ENCODE measurements at regions not wholly inside any gene's neighbourhood (a gene's known extent, or its start where the extent isn't known, plus 50 kb on each side); places are given as distances from the start of the nearest gene placed in this dataset.

GRCh38 chr18:55166260-55166598 lies 207.0 kb upstream of the CCDC68 start:
- TF ChIP-seq POLR2A (IDR thresholded peaks at IDR 0.05; ENCODE audit: low read depth, low read length) (no peak), PAX5 (IDR thresholded peaks at IDR 0.05; ENCODE audit: insufficient read depth, low read length, severe bottlenecking) (no peak), POLR2AphosphoS5 (IDR thresholded peaks at IDR 0.05; ENCODE audit: low read depth, low read length) (no peak)
- no peak for FAIRE-seq
- DNase-seq (ENCODE audit: insufficient read length, low spot score), result no peak

- no peak for DNase-seq (ENCODE audit: insufficient read length, low spot score)
- no peak for TF ChIP-seq POLR2AphosphoS5 (IDR thresholded peaks at IDR 0.05; ENCODE audit: low read depth, low read length)
- no peak for TF ChIP-seq POLR2A (IDR thresholded peaks at IDR 0.05; ENCODE audit: low read depth, low read length)
- no peak for TF ChIP-seq TAF1 (IDR thresholded peaks at IDR 0.05; ENCODE audit: low read depth, low read length)
- no peak for TF ChIP-seq POU2F2 (IDR thresholded peaks at IDR 0.05; ENCODE audit: low read depth, low read length)
- TF ChIP-seq PAX5 (IDR thresholded peaks at IDR 0.05; ENCODE audit: insufficient read depth, low read length, severe bottlenecking), result no peak
- no peak for TF ChIP-seq SPI1 (IDR thresholded peaks at IDR 0.05; ENCODE audit: low read depth, low read length)
- FAIRE-seq, result no peak
Measured at GRCh38 chr18:55163550-55163949, 204.3 kb upstream of the CCDC68 start.

- FAIRE-seq, result no peak
- TF ChIP-seq TAF1 (IDR thresholded peaks at IDR 0.05; ENCODE audit: low read depth, low read length) (no peak), POLR2AphosphoS5 (IDR thresholded peaks at IDR 0.05; ENCODE audit: low read depth, low read length) (no peak), SPI1 (IDR thresholded peaks at IDR 0.05; ENCODE audit: low read depth, low read length) (no peak), POU2F2 (IDR thresholded peaks at IDR 0.05; ENCODE audit: low read depth, low read length) (no peak), PAX5 (IDR thresholded peaks at IDR 0.05; ENCODE audit: insufficient read depth, low read length, severe bottlenecking) (no peak), POLR2A (IDR thresholded peaks at IDR 0.05; ENCODE audit: low read depth, low read length) (no peak)
- DNase-seq (ENCODE audit: insufficient read length, low spot score), result no peak
Measured at GRCh38 chr18:55161916-55162315, 202.7 kb upstream of the CCDC68 start.

DNA sequence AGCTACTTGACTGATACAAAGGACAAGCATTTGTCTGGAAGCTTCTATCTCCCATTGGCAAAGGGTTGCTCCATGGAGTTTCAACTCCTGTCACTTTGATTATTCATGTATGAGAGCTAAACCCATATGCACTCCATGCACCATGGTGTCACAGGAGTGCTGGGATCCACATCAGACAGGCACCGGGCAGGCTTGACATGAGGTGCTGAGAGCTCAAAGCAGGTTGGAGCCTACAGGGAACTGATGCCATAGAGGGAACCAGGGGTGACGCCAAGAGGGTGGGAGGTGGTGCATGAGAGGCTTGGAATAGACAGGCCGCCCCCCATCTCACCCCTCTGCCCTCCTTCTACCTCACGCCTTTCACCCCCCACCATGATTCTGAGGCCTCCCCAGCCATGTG lies 199.8 kb upstream of the CCDC68 start:
- FAIRE-seq, result no peak
- no peak for TF ChIP-seq POLR2A (IDR thresholded peaks at IDR 0.05; ENCODE audit: low read depth, low read length)
- TF ChIP-seq PAX5 (IDR thresholded peaks at IDR 0.05; ENCODE audit: insufficient read depth, low read length, severe bottlenecking), result no peak
- TF ChIP-seq POU2F2 (IDR thresholded peaks at IDR 0.05; ENCODE audit: low read depth, low read length), result no peak
- TF ChIP-seq TAF1 (IDR thresholded peaks at IDR 0.05; ENCODE audit: low read depth, low read length), result no peak
- TF ChIP-seq SPI1 (IDR thresholded peaks at IDR 0.05; ENCODE audit: low read depth, low read length), result no peak
- TF ChIP-seq POLR2AphosphoS5 (IDR thresholded peaks at IDR 0.05; ENCODE audit: low read depth, low read length), result no peak
- no peak for DNase-seq (ENCODE audit: insufficient read length, low spot score)

GRCh38 chr18:55158570-55158969 lies 199.3 kb upstream of the CCDC68 start:
- DNase-seq (ENCODE audit: insufficient read length, low spot score), result no peak
- TF ChIP-seq POLR2AphosphoS5 (IDR thresholded peaks at IDR 0.05; ENCODE audit: low read depth, low read length) (no peak), PAX5 (IDR thresholded peaks at IDR 0.05; ENCODE audit: insufficient read depth, low read length, severe bottlenecking) (no peak), POLR2A (IDR thresholded peaks at IDR 0.05; ENCODE audit: low read depth, low read length) (no peak), TAF1 (IDR thresholded peaks at IDR 0.05; ENCODE audit: low read depth, low read length) (no peak), SPI1 (IDR thresholded peaks at IDR 0.05; ENCODE audit: low read depth, low read length) (no peak), POU2F2 (IDR thresholded peaks at IDR 0.05; ENCODE audit: low read depth, low read length) (no peak)
- FAIRE-seq, result no peak

GRCh38 chr18:55153346-55153745 lies 194.1 kb upstream of the CCDC68 start:
- no peak for TF ChIP-seq SPI1 (IDR thresholded peaks at IDR 0.05; ENCODE audit: low read depth, low read length)
- TF ChIP-seq POLR2A (IDR thresholded peaks at IDR 0.05; ENCODE audit: low read depth, low read length), result no peak
- TF ChIP-seq PAX5 (IDR thresholded peaks at IDR 0.05; ENCODE audit: insufficient read depth, low read length, severe bottlenecking), result no peak
- TF ChIP-seq POU2F2 (IDR thresholded peaks at IDR 0.05; ENCODE audit: low read depth, low read length), result no peak
- no peak for TF ChIP-seq POLR2AphosphoS5 (IDR thresholded peaks at IDR 0.05; ENCODE audit: low read depth, low read length)
- no peak for TF ChIP-seq TAF1 (IDR thresholded peaks at IDR 0.05; ENCODE audit: low read depth, low read length)
- FAIRE-seq, result no peak
- no peak for DNase-seq (ENCODE audit: insufficient read length, low spot score)

- no peak for FAIRE-seq
- DNase-seq (ENCODE audit: insufficient read length, low spot score), result no peak
- TF ChIP-seq POLR2A (IDR thresholded peaks at IDR 0.05; ENCODE audit: low read depth, low read length) (no peak), TAF1 (IDR thresholded peaks at IDR 0.05; ENCODE audit: low read depth, low read length) (no peak), PAX5 (IDR thresholded peaks at IDR 0.05; ENCODE audit: insufficient read depth, low read length, severe bottlenecking) (no peak), POLR2AphosphoS5 (IDR thresholded peaks at IDR 0.05; ENCODE audit: low read depth, low read length) (no peak), POU2F2 (IDR thresholded peaks at IDR 0.05; ENCODE audit: low read depth, low read length) (no peak), SPI1 (IDR thresholded peaks at IDR 0.05; ENCODE audit: low read depth, low read length) (no peak)
Measured at GRCh38 chr18:55152801-55153200, 193.5 kb upstream of the CCDC68 start.

DNA sequence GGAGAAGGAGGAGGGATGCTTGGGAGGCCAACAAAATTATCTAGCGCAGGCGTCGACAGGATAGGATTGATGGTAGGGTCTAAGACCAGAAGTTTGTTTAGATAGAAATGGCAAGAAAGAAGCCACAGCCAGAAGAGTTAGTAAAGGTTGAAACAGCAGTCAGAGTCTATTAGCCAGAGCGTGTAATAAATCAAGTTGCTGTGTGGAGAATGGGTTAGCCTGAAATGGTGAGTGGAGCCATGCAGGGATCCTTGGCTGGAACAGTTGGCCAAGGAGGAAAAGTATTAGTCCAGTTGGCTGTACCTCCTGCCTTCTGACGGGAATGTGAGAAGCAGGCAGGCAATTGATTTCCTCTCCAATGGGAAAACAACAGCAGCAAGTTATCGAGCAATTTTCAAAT lies 190.7 kb upstream of the CCDC68 start:
- FAIRE-seq (no peak), DNase-seq (ENCODE audit: insufficient read length, low spot score) (no peak)
- TF ChIP-seq POLR2AphosphoS5 (IDR thresholded peaks at IDR 0.05; ENCODE audit: low read depth, low read length), result no peak
- TF ChIP-seq SPI1 (IDR thresholded peaks at IDR 0.05; ENCODE audit: low read depth, low read length), result no peak
- no peak for TF ChIP-seq POLR2A (IDR thresholded peaks at IDR 0.05; ENCODE audit: low read depth, low read length)

- no peak for TF ChIP-seq POLR2A (IDR thresholded peaks at IDR 0.05; ENCODE audit: low read depth, low read length)
- TF ChIP-seq POLR2AphosphoS5 (IDR thresholded peaks at IDR 0.05; ENCODE audit: low read depth, low read length), result no peak
- DNase-seq (ENCODE audit: insufficient read length, low spot score) (no peak), FAIRE-seq (no peak)
Measured at GRCh38 chr18:55147791-55148190, 188.5 kb upstream of the CCDC68 start.

DNA sequence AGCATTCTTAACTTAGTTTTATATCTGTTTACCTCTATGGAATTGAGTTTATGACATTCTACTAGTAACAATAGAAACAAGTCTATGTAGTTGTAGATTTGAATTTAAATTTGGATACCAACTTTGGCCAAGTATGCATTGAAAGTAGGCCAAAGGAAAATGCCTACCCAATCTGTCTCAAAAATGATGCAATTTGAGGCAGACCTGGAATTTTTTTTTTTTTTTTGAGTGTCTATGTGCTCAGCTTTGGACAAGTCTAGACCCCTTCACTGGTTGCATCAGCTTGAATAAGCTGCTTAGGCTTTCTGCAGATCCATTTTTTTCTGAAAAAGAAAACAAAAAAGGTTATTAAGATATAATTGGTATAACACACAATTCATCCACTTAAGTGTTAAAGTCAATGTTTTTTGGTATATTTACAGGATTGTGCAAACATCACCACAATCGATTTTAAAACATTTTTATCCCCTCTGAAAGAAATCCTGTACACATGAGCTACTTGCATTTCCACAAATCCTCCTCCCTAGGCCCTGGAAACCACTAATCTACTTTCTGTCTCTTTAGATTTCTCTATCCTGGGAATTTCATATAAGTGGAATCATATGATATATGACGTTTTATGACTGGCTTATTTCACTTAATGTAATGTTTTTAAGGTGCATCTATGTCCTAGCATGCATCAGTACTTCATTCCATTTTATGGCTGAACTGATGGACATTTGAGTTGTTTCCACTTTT lies 185.1 kb upstream of the CCDC68 start:
- no peak for TF ChIP-seq POU2F2 (IDR thresholded peaks at IDR 0.05; ENCODE audit: low read depth, low read length)
- TF ChIP-seq PAX5 (IDR thresholded peaks at IDR 0.05; ENCODE audit: insufficient read depth, low read length, severe bottlenecking), result no peak
- TF ChIP-seq TAF1 (IDR thresholded peaks at IDR 0.05; ENCODE audit: low read depth, low read length), result no peak
- TF ChIP-seq SPI1 (IDR thresholded peaks at IDR 0.05; ENCODE audit: low read depth, low read length), result no peak
- FAIRE-seq (no peak), DNase-seq (ENCODE audit: insufficient read length, low spot score) (no peak)
